Gastroesophageal sphincter (tissue), 3 donors: ENCODE measurements at regions not wholly inside any gene's neighbourhood (a gene's known extent, or its start where the extent isn't known, plus 50 kb on each side); places are given as distances from the start of the nearest gene placed in this dataset.
"Not testable (repeated sequence)": the region's sequence is repeated elsewhere in the genome, so short reads cannot be mapped to it uniquely, and the experiment has no call there.

Source experiments
- CTCF ChIP-seq, 4 experiments: fragments of 200-600 bp in 2 of 4; fragments of 450-650 bp in 2 of 4; sonication (generic) in 1 of 4; IDR thresholded peaks; one replicate each; pipeline ENCODE4 v1.5.1; 2017 to 2019; ENCODE audit warnings: antibody characterized with exemption in 4 of 4, mild to moderate bottlenecking in 2 of 4, moderate library complexity in 2 of 4
- EP300 ChIP-seq: sonication (generic); formaldehyde crosslinking; IDR thresholded peaks from one replicate; pipeline ENCODE4 v1.6.1; 2017; ENCODE audit warnings: antibody characterized with exemption, mild to moderate bottlenecking
- POLR2A ChIP-seq, 2 donors: fragments of 450-650 bp; IDR thresholded peaks; one replicate each; pipeline ENCODE4 v1.6.1; 2017; ENCODE audit warnings: antibody characterized with exemption in 2 of 2, mild to moderate bottlenecking in 2 of 2, moderate library complexity in 1 of 2

DNA sequence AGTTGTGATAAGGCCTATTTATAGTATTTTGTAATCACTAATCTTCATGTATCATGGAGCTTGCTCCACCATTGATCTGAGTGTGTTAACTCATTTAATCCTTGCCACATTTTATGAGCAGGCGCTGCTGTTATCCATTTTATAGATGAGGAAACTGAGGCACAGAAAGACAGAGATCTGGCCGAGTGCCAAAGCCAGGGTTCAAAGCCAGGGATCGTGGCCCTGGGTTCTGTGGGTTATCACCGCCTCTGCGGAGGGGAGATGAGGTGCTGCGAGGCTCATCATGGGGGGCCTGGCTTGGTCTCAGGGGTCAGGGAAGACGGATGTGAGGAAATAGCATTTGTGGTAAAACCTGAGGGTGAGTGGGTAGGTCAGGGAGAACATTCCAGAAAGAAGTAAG, 193.9 kb downstream of the KLRB1 start:
- TF ChIP-seq EP300; CTCF (IDR thresholded peaks at IDR 0.05); POLR2A (IDR thresholded peaks at IDR 0.05): not testable (repeated sequence)
